ENCODE measurements at regions not wholly inside any gene's neighbourhood (a gene's known extent, or its start where the extent isn't known, plus 50 kb on each side); places are given as distances from the start of the nearest gene placed in this dataset.

DNA sequence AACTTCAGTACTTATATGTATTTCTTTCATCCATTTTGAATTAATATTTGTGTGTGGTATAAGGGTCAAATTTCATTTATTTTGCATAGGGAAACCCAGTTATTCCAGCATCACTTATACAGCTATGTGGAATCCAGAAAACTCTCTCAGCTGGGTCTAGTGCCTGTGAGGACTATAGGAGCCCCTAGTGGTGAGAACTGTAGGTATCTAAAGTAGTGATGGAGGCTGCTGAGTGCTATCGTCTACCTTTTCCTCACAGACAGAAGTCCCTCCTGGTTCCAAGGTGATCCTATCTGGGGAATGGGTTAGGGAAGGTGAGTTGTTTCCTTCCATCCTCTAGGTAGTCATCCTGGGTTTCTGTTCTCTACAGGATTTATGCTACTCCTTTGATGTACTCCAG, 352.0 kb upstream of the C1orf87 start:
- TF ChIP-seq ZNF274 (IDR thresholded peaks at IDR 0.05; ENCODE audit: low read length) (no peak), ZNF274 (tag by site-specific recombination; IDR thresholded peaks at IDR 0.05; ENCODE audit: borderline replicate concordance) (no peak), ZNF645 (tag by site-specific recombination; IDR thresholded peaks at IDR 0.05) (no peak), CTCF (tag by site-specific recombination; IDR thresholded peaks at IDR 0.05) (no peak), ZNF501 (tag by site-specific recombination; IDR thresholded peaks at IDR 0.05) (no peak), REPIN1 (tag by site-specific recombination; IDR thresholded peaks at IDR 0.05; ENCODE audit: low read depth) (no peak), ZNF138 (tag by site-specific recombination; IDR thresholded peaks at IDR 0.05; ENCODE audit: borderline replicate concordance) (no peak), ZSCAN16 (tag by site-specific recombination; IDR thresholded peaks at IDR 0.05) (no peak)
- TF ChIP-seq, protein P1, sequence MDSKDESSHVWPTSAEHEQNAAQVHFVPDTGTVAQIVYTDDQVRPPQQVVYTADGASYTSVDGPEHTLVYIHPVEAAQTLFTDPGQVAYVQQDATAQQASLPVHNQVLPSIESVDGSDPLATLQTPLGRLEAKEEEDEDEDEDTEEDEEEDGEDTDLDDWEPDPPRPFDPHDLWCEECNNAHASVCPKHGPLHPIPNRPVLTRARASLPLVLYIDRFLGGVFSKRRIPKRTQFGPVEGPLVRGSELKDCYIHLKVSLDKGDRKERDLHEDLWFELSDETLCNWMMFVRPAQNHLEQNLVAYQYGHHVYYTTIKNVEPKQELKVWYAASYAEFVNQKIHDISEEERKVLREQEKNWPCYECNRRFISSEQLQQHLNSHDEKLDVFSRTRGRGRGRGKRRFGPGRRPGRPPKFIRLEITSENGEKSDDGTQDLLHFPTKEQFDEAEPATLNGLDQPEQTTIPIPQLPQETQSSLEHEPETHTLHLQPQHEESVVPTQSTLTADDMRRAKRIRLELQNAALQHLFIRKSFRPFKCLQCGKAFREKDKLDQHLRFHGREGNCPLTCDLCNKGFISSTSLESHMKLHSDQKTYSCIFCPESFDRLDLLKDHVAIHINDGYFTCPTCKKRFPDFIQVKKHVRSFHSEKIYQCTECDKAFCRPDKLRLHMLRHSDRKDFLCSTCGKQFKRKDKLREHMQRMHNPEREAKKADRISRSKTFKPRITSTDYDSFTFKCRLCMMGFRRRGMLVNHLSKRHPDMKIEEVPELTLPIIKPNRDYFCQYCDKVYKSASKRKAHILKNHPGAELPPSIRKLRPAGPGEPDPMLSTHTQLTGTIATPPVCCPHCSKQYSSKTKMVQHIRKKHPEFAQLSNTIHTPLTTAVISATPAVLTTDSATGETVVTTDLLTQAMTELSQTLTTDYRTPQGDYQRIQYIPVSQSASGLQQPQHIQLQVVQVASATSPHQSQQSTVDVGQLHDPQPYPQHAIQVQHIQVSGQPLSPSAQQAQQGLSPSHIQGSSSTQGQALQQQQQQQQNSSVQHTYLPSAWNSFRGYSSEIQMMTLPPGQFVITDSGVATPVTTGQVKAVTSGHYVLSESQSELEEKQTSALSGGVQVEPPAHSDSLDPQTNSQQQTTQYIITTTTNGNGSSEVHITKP (tag by site-specific recombination; IDR thresholded peaks at IDR 0.05) = no peak
- TF ChIP-seq, protein P2, sequence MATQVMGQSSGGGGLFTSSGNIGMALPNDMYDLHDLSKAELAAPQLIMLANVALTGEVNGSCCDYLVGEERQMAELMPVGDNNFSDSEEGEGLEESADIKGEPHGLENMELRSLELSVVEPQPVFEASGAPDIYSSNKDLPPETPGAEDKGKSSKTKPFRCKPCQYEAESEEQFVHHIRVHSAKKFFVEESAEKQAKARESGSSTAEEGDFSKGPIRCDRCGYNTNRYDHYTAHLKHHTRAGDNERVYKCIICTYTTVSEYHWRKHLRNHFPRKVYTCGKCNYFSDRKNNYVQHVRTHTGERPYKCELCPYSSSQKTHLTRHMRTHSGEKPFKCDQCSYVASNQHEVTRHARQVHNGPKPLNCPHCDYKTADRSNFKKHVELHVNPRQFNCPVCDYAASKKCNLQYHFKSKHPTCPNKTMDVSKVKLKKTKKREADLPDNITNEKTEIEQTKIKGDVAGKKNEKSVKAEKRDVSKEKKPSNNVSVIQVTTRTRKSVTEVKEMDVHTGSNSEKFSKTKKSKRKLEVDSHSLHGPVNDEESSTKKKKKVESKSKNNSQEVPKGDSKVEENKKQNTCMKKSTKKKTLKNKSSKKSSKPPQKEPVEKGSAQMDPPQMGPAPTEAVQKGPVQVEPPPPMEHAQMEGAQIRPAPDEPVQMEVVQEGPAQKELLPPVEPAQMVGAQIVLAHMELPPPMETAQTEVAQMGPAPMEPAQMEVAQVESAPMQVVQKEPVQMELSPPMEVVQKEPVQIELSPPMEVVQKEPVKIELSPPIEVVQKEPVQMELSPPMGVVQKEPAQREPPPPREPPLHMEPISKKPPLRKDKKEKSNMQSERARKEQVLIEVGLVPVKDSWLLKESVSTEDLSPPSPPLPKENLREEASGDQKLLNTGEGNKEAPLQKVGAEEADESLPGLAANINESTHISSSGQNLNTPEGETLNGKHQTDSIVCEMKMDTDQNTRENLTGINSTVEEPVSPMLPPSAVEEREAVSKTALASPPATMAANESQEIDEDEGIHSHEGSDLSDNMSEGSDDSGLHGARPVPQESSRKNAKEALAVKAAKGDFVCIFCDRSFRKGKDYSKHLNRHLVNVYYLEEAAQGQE (tag by site-specific recombination; IDR thresholded peaks at IDR 0.05) = no peak

Measured in HEK293 (cell line).